K562 (cell line): ENCODE measurements at regions not wholly inside any gene's neighbourhood (a gene's known extent, or its start where the extent isn't known, plus 50 kb on each side); places are given as distances from the start of the nearest gene placed in this dataset.

Source experiments
- ATAC-seq: fragments of 200-7000 bp; cut with Tn5 transposase; 3 replicates; pipeline ENCODE4 v1.9.1; 2020; ENCODE audit warnings: moderate library complexity
- BruUV-seq: library from RNA; stranded (reverse); fragments of 400-500 nt; replicated peaks from 2 replicates; lab custom pipeline; 2021; lab: Mats Ljungman, UMichigan
- CTCF ChIA-PET: fragments of 300-600 bp; formaldehyde crosslinking; extraction: SDS; loops from one replicate; lab custom pipeline; 2021; ENCODE audit warnings: low intra/inter-chr PET ratio; lab: Yijun Ruan, JAX
- POLR2A ChIA-PET: fragments of 300-600, 350-650 bp; sonication (Branson Sonifier 250); formaldehyde crosslinking; extraction: SDS; loops from one replicate; lab custom pipeline; 2021; ENCODE audit warnings: antibody characterized with exemption, inconsistent platforms; lab: Yijun Ruan, JAX
- DNase-seq, 4 experiments: peaks; one replicate each; pipeline versions ENCODE4 v3.0.0 to v3.0.0-alpha.2; 2011 to 2018; ENCODE audit warnings: low spot score in 3 of 4, mixed read lengths in 3 of 4; ENCODE audit errors: extremely low read depth in 1 of 4
- FAIRE-seq: peaks from 2 replicates; lab custom pipeline; 2011; peaks lifted over from hg19 to GRCh38; lab: Jason Lieb, UNC
- H2AFZ ChIP-seq: 2 replicates; pipeline ENCODE4 v1.6.0; 2011; ENCODE audit warnings: low read depth, low read length, control low read depth, inconsistent platforms
- H3K27ac ChIP-seq: fragments of 200-600 bp; 3 replicates; pipeline ENCODE4 v1.8.0; 2011; ENCODE audit warnings: low read depth, mild to moderate bottlenecking, control low read depth, inconsistent platforms, low read length, moderate library complexity, mixed read lengths; ENCODE audit errors: extremely low read depth
- H3K27me3 ChIP-seq, 2 experiments: fragments of 300-600 bp in 1 of 2; 2 replicates in 1 of 2; 3 replicates in 1 of 2; pipeline versions ENCODE4 v1.6.0 to v1.8.0; 2011; ENCODE audit warnings: inconsistent platforms in 2 of 2, low read length in 2 of 2, mild to moderate bottlenecking in 1 of 2, mixed read lengths in 1 of 2, moderate library complexity in 1 of 2; ENCODE audit not compliant: control insufficient read depth in 2 of 2, insufficient read depth in 2 of 2
- H3K36me3 ChIP-seq: fragments of 300-600 bp; 3 replicates; pipeline ENCODE4 v1.8.0; 2011; ENCODE audit warnings: mild to moderate bottlenecking, low read length, inconsistent platforms; ENCODE audit not compliant: control insufficient read depth, insufficient read depth
- H3K4me1 ChIP-seq, 2 experiments: fragments of 200-600 bp in 1 of 2; replicated peaks in 1 of 2; 2 replicates in 1 of 2; 3 replicates in 1 of 2; pipeline versions ENCODE4 v1.5.1 to v1.8.0; 2011; ENCODE audit warnings: inconsistent platforms in 2 of 2, low read length in 2 of 2, mild to moderate bottlenecking in 1 of 2, mixed read lengths in 1 of 2, moderate library complexity in 1 of 2; ENCODE audit not compliant: control insufficient read depth in 2 of 2, insufficient read depth in 2 of 2
- H3K4me2 ChIP-seq: 2 replicates; pipeline ENCODE4 v1.6.1; 2011; ENCODE audit warnings: low read length, control low read depth, inconsistent platforms, mixed read lengths; ENCODE audit not compliant: insufficient read depth
- H3K4me3 ChIP-seq: fragments of 200-600 bp; sonication (generic), shearing (Covaris generic); 2 replicates; pipeline ENCODE4 v1.5.1; 2016; ENCODE audit warnings: control low read depth, inconsistent platforms
- H3K79me2 ChIP-seq: fragments of 200-600 bp; 3 replicates; pipeline ENCODE4 v1.8.0; 2011; ENCODE audit warnings: low read length, inconsistent platforms; ENCODE audit not compliant: control insufficient read depth, insufficient read depth
- H3K9ac ChIP-seq, 2 experiments: 2 replicates each; pipeline versions ENCODE4 v1.6.0 to v1.6.1; 2011; ENCODE audit warnings: low read depth in 2 of 2, low read length in 2 of 2, control low read depth in 1 of 2, inconsistent platforms in 1 of 2, mild to moderate bottlenecking in 1 of 2, mixed read lengths in 1 of 2; ENCODE audit not compliant: insufficient read depth in 1 of 2
- H3K9me1 ChIP-seq: one replicate; pipeline ENCODE4 v1.6.0; 2011; ENCODE audit warnings: inconsistent platforms, mild to moderate bottlenecking, low read length, moderate library complexity; ENCODE audit not compliant: control insufficient read depth, insufficient read depth
- H3K9me3 ChIP-seq: replicated peaks from 2 replicates; pipeline ENCODE4 v1.5.1; 2011; ENCODE audit warnings: low read depth, low read length, inconsistent platforms; ENCODE audit not compliant: control insufficient read depth, insufficient read depth
- H4K20me1 ChIP-seq: replicated peaks from 2 replicates; pipeline ENCODE4 v1.6.1; 2011; ENCODE audit warnings: low read length, inconsistent platforms, mixed read lengths; ENCODE audit not compliant: control insufficient read depth, insufficient read depth
- CREM ChIP-seq: IDR thresholded peaks from 2 replicates; pipeline ENCODE4 v1.6.1; 2014; ENCODE audit warnings: antibody characterized with exemption, low read depth
- DDX20 ChIP-seq: fragments of 450-650 bp; IDR thresholded peaks from 2 replicates; pipeline ENCODE4 v1.6.1; 2016; ENCODE audit warnings: missing genetic modification characterization, low read depth, mild to moderate bottlenecking, missing compliant biosample characterization, moderate library complexity
- DLX4 ChIP-seq: fragments of 250-450 bp; sonication (Bioruptor Pico); IDR thresholded peaks from 2 replicates; pipeline ENCODE4 v1.6.1; 2021; ENCODE audit warnings: mild to moderate bottlenecking
- IRF1 ChIP-seq: sonication (generic); formaldehyde crosslinking; IDR thresholded peaks from 2 replicates; pipeline ENCODE4 v1.8.0; 2022; ENCODE audit warnings: missing genetic modification reagents, mild to moderate bottlenecking, borderline replicate concordance
- POLR3A ChIP-seq: IDR thresholded peaks from 2 replicates; pipeline ENCODE4 v1.6.1; 2011; ENCODE audit warnings: borderline replicate concordance, mild to moderate bottlenecking, moderate library complexity; ENCODE audit not compliant: insufficient read length, insufficient read depth; ENCODE audit errors: extremely low read depth
- RAD21 ChIP-seq, 2 experiments: fragments of 250-450 bp in 1 of 2; fragments of 450-650 bp in 1 of 2; sonication (Bioruptor Pico) in 1 of 2; formaldehyde crosslinking in 1 of 2; IDR thresholded peaks in 1 of 2; conservative IDR thresholded peaks in 1 of 2; 2 replicates each; pipeline versions ENCODE4 v1.4.0 to v1.8.0; 2020 to 2022; ENCODE audit warnings: mild to moderate bottlenecking in 2 of 2, moderate library complexity in 1 of 2
- RAD51 ChIP-seq: fragments of 450-650 bp; IDR thresholded peaks from 2 replicates; pipeline ENCODE4 v1.7.1; 2016; ENCODE audit warnings: low read depth, mild to moderate bottlenecking, borderline replicate concordance
- RHOXF2B ChIP-seq: fragments of 250-450 bp; sonication (Bioruptor Pico); conservative IDR thresholded peaks from 2 replicates; pipeline ENCODE4 v1.5.1; 2021
- TFAP4 ChIP-seq: sonication (generic); formaldehyde crosslinking; IDR thresholded peaks from 2 replicates; pipeline ENCODE4 v1.8.0; 2022; ENCODE audit warnings: missing genetic modification reagents, mild to moderate bottlenecking, moderate library complexity, borderline replicate concordance
- U2AF2 ChIP-seq: fragments of 200-400 bp; formaldehyde crosslinking; optimal IDR thresholded peaks from 2 replicates; pipeline ENCODE3; 2017; ENCODE audit warnings: low read depth, mild to moderate bottlenecking, low read length
- ZNF431 ChIP-seq: sonication (generic); formaldehyde crosslinking; IDR thresholded peaks from 2 replicates; pipeline ENCODE4 v1.8.0; 2022; ENCODE audit warnings: mild to moderate bottlenecking, missing genetic modification reagents
- ZNF668 ChIP-seq: fragments of 250-450 bp; sonication (Bioruptor Pico); IDR thresholded peaks from 2 replicates; pipeline ENCODE4 v1.8.0; 2022; ENCODE audit warnings: mild to moderate bottlenecking, inconsistent platforms
- ZNF785 ChIP-seq: fragments of 250-450 bp; sonication (Bioruptor Pico); IDR thresholded peaks from 2 replicates; pipeline ENCODE4 v1.4.0; 2020; ENCODE audit warnings: mild to moderate bottlenecking
- WGBS: fragments of 100-300 bp; shearing (Covaris generic); methylation state at CpG from one replicate; pipeline ENCODE4 v1.1.6; 2016; ENCODE audit warnings: low coverage, mixed read lengths; ENCODE audit not compliant: insufficient coverage; ENCODE audit errors: missing lambda C conversion rate; 5-methylcytosine and 5-hydroxymethylcytosine counted together
- in situ Hi-C: fragments of 300-500 bp; cut with MboI; formaldehyde crosslinking; loops from 4 replicates; pipeline ENCODE4 v1.15.0; 2018; ENCODE audit warnings: inconsistent platforms, mixed read lengths
- intact Hi-C: fragments of 100-400 bp; cut with micrococcal nuclease; formaldehyde crosslinking; loops from 2 replicates; pipeline ENCODE4 v1.14.2; 2022
- TF ChIP-seq, protein P1 (sequence below): IDR thresholded peaks from 2 replicates; pipeline ENCODE4 v1.6.1; 2011; ENCODE audit not compliant: insufficient read length; ENCODE audit errors: extremely low read depth
- TF ChIP-seq, protein P2 (sequence below): fragments of 450-650 bp; IDR thresholded peaks from 2 replicates; pipeline ENCODE4 v1.6.1; 2018; ENCODE audit not compliant: partially characterized antibody

DNA sequence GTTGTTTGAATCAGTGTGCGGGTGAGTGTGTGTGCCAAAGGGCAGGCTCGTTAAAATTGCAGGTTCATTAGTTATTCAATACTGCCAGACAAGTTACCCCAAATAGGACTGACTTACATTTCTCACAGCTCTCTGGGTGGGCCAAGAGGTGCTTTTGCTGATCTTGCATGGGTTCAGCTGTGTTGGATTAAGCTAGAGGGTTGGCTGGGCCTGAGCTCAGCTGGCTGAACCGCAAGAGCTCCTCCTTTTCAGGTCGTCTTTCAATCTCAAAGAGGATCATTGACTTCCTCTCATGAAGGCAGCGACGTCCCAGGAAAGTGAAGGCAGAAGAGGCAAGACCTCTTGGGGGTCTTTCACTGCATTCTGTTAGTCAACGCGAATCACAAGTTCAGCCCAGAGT, 343.3 kb upstream of the FRG1 start (continued):
- TF ChIP-seq CREM, result no peak
- TF ChIP-seq, protein P1, sequence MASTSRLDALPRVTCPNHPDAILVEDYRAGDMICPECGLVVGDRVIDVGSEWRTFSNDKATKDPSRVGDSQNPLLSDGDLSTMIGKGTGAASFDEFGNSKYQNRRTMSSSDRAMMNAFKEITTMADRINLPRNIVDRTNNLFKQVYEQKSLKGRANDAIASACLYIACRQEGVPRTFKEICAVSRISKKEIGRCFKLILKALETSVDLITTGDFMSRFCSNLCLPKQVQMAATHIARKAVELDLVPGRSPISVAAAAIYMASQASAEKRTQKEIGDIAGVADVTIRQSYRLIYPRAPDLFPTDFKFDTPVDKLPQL, result no peak
- no peak for TF ChIP-seq RAD21 (CRISPR knock-in tag; conservative IDR thresholded peaks at IDR 0.05 in 1 of 2, IDR thresholded peaks at IDR 0.05 in 1 of 2)
- TF ChIP-seq RAD51, result no peak
- TF ChIP-seq, all 486 proteins: peak for 0

DNA sequence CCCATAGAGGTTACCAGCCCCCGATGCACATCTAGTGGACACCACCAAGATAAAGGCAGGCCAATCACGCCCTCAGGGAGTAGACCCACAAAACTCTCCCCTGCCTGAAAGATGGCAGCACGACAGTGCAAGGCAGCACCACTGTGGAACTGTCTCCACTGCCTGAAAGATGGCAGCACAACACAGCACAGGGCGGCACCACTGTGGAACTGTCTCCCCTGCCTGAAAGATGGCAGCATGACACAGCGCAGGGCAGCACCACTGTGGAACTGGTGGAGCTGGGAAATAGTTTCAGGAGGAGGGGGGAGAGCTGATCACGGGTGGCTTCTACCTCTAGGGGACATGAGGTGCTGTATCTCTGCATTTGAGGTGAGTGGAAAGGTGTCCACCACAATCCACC, 340.4 kb upstream of the FRG1 start:
- intact Hi-C loops (no loop called here), in situ Hi-C loops (no loop called here)
- H3K4me3 ChIP-seq, result no peak overlapping the region
- no peaks in the 10 kb centered on the region for H4K20me1 ChIP-seq
- CTCF ChIA-PET, result no interaction called here
- WGBS, result 1% methylated on average over 5 of the region's 6 CpGs
- POLR2A ChIA-PET, result no interaction called here
- H3K27ac ChIP-seq, result no peak overlapping the region
- no peak overlapping the region for H2AFZ ChIP-seq
- ATAC-seq (no peak), DNase-seq (no peak), FAIRE-seq (no peak)
- H3K36me3 ChIP-seq, result no peaks in the 10 kb centered on the region
- H3K9me3 ChIP-seq, result no peaks in the 10 kb centered on the region
- no peaks in the 10 kb centered on the region for H3K9me1 ChIP-seq
- H3K9ac ChIP-seq, result no peak overlapping the region
- no peaks in the 10 kb centered on the region for H3K27me3 ChIP-seq
- no peaks in the 10 kb centered on the region for H3K79me2 ChIP-seq
- H3K4me1 ChIP-seq, result no peaks in the 10 kb centered on the region
- no TSS peak for BruUV-seq
- H3K4me2 ChIP-seq, result no peak overlapping the region
- no peak for TF ChIP-seq ZNF668 (CRISPR knock-in tag)
- no peak for TF ChIP-seq DDX20
- no peak for TF ChIP-seq ZNF785 (CRISPR knock-in tag)
- no peak for TF ChIP-seq POLR3A
- TF ChIP-seq, protein P2, sequence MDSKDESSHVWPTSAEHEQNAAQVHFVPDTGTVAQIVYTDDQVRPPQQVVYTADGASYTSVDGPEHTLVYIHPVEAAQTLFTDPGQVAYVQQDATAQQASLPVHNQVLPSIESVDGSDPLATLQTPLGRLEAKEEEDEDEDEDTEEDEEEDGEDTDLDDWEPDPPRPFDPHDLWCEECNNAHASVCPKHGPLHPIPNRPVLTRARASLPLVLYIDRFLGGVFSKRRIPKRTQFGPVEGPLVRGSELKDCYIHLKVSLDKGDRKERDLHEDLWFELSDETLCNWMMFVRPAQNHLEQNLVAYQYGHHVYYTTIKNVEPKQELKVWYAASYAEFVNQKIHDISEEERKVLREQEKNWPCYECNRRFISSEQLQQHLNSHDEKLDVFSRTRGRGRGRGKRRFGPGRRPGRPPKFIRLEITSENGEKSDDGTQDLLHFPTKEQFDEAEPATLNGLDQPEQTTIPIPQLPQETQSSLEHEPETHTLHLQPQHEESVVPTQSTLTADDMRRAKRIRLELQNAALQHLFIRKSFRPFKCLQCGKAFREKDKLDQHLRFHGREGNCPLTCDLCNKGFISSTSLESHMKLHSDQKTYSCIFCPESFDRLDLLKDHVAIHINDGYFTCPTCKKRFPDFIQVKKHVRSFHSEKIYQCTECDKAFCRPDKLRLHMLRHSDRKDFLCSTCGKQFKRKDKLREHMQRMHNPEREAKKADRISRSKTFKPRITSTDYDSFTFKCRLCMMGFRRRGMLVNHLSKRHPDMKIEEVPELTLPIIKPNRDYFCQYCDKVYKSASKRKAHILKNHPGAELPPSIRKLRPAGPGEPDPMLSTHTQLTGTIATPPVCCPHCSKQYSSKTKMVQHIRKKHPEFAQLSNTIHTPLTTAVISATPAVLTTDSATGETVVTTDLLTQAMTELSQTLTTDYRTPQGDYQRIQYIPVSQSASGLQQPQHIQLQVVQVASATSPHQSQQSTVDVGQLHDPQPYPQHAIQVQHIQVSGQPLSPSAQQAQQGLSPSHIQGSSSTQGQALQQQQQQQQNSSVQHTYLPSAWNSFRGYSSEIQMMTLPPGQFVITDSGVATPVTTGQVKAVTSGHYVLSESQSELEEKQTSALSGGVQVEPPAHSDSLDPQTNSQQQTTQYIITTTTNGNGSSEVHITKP, result no peak
- no peak for TF ChIP-seq TFAP4 (CRISPR knock-in tag)
- no peak for TF ChIP-seq U2AF2
- no peak for TF ChIP-seq IRF1 (CRISPR knock-in tag)
- no peak for TF ChIP-seq DLX4 (CRISPR knock-in tag)
- TF ChIP-seq ZNF431 (CRISPR knock-in tag), result no peak
- TF ChIP-seq RHOXF2B, result no peak
